ENCODE measurements at regions not wholly inside any gene's neighbourhood (a gene's known extent, or its start where the extent isn't known, plus 50 kb on each side); places are given as distances from the start of the nearest gene placed in this dataset.

DNA sequence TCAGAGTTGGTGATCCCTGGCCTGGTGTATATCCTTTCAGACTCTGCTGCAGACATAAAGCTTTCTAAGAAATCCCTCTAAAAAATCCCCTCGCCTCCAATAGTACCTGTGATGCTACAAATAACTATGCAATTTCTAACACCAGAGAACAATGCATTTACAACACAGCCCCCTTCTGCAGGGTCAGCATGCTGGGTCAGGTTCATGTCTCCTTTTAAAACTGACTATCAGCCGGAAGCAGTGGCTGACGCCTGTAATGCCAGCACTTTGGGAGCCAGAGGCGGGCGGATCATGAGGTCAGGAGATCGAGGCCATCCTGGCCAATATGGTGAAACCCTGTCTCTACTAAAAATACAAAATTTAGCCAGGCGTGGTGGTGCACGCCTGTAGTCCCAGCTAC lies 77.0 kb upstream of the SPATA12 start:
- DNase-seq, result no peak

- DNase-seq, result no peak
Measured at GRCh38 chr3:56981445-56982230, 78.8 kb upstream of the SPATA12 start.

GRCh38 chr3:56980798-56981390 lies 79.6 kb upstream of the SPATA12 start:
- peak; percentile 79 for DNase-seq

- peak; percentile 35 for DNase-seq
Measured at GRCh38 chr3:56980243-56980642, 80.2 kb upstream of the SPATA12 start.

DNA sequence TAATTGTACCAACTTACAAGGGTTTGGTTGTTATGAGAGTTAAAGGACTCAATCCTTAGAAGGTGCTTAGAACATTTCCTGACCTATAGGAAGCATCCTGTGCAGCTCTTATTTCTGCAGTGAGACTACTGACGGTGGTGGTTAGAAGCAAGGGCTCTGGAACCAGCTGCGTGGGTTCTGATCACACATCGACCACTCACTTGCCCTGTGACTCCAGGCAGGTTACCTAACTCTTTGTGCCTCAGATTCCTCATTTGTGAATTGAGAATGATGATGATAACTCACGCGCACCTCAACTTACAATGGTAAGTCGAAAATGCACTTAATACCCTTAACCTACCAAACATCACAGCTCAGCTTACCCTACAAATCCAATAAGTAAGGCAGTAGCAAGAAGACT lies 80.7 kb upstream of the SPATA12 start:
- no peak for DNase-seq

- no peak for DNase-seq
Measured at GRCh38 chr3:56977561-56977889, 82.9 kb upstream of the SPATA12 start.

- no peak for DNase-seq
Measured at GRCh38 chr3:56976651-56977560, 83.6 kb upstream of the SPATA12 start.

GRCh38 chr3:56975567-56975966 lies 84.9 kb upstream of the SPATA12 start:
- no peak for DNase-seq

GRCh38 chr3:56974247-56974930 lies 86.1 kb upstream of the SPATA12 start:
- no peak for DNase-seq

DNA sequence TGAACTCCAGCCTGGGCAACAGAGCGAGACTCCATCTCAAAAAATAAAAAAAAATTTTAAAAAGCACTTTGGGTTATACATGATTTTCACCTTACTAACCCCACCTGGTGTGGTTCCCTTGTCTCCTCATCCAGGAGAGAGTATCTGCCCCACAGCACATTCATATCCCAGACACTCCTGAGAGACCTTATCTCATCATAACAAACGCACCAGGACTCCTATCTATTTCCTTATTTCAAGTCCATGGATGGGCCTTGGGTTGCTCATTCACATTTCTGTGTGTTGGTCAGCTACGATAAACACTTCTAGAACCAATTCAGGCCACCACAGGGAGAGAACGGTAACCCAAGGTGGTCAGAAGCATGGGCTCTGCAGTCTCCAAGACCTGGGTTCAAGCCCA lies 88.6 kb upstream of the SPATA12 start:
- no peak for DNase-seq

- no peak for DNase-seq
Measured at GRCh38 chr3:56971261-56971660, 89.2 kb upstream of the SPATA12 start.

GRCh38 chr3:56970461-56970879 lies 90.0 kb upstream of the SPATA12 start:
- DNase-seq, result no peak

DNA sequence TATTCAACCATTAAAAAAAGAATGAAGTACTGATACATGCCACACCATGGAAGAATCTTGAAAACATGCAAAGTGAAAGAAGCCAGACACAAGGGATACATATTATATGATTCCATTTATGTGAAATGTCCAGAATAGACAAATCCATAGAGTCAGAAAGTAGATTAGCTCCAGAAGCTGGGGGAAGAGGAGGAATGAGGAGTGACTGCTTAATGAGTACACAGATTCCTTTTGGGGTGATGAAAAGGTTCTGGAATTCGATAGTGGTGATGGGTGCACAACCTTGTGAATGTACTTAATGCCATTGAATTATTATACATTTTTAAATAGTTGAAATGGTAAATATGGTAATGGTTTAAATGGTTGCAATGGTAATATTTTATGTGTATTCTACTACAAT lies 90.6 kb upstream of the SPATA12 start:
- DNase-seq, result no peak

DNA sequence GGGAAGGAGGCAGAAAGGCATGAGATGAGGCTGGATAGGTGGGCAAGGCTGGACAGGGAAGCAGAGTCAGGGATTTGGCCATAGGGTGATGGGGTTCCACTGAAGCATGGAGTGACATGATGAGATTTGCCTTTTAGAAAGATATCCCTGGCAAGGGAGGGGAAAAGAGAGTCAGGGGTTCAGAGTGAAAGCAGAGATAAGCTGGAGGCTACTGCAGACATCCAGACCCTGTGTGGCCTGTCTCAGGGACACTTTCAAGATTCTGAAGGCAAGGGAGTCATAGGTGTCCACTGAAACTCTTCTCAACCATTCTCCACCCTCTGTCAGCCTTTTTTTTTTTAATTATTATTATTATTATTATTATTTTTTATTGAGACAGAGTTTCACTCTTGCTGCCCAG lies 94.0 kb upstream of the SPATA12 start:
- DNase-seq, result no peak

GRCh38 chr3:56966104-56966503 lies 94.4 kb upstream of the SPATA12 start:
- DNase-seq, result no peak

DNA sequence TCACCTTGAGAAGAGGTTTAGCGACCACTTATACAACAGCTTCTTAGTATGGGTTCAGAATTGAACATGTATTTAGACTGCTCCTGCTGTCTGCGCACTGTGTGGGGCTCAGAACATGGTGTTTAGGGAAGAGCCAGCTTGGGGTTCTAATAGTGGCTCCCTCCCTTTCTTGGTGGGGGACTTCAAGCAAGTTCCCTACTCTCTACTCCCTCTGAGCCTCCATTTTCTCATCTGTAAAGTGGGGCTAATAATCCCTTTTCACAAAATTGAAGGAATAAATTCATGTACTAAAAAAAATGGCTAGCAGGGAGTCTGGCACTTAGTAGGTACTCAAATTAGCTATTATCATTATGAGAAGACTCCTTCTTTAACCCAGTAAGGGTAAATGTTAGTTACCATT lies 97.5 kb upstream of the SPATA12 start:
- DNase-seq, result no peak

DNA sequence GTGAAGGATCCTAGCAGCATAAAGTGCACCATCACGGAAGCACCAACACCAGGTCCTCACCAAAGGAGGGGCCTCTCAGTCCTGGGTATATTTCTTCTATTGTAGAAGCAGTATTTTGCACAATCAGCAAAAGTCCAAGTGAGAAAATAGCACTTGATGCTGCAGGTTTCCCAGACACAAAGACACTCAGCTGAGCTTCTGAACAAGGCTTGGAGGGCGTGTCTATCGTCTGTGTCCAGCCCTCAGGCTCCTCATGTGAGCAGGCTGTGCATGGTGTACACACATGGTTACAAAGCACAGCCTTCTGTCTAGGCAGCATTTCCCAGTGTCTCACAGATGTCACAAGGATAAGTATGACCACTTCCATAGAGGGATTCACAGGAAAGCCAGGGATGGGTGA lies 98.3 kb upstream of the SPATA12 start:
- no peak for DNase-seq

- DNase-seq, result no peak
Measured at GRCh38 chr3:56960234-56960917, 100.1 kb upstream of the SPATA12 start.

GRCh38 chr3:56958879-56959278 lies 101.6 kb upstream of the SPATA12 start:
- no peak for DNase-seq

- DNase-seq, result no peak
Measured at GRCh38 chr3:56957522-56957921, 102.9 kb upstream of the SPATA12 start.

GRCh38 chr3:56956906-56957305 lies 103.6 kb upstream of the SPATA12 start:
- DNase-seq, result no peak

GRCh38 chr3:56955492-56956111 lies 104.9 kb upstream of the SPATA12 start:
- DNase-seq, result no peak
